ENCODE measurements at regions not wholly inside any gene's neighbourhood (a gene's known extent, or its start where the extent isn't known, plus 50 kb on each side); places are given as distances from the start of the nearest gene placed in this dataset.

DNA sequence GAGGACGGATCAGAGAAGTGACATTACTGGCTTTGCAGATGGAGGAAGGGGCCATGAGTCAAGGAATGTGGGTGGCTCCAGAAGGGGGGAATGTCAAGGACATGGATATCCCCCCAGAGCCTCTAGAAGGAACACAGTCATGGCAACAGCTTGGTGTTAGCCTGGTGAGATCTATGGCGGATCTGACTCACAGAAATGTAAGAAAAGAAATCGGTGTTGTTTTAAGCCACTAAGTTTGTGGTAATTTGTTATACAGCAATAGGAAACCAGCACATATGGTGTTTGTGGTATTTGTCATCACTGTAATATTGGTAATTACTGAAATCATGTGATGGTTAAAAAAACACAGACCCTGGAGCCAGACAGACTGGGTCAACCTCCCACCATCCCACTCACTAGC is 236.2 kb downstream of the SETD4 start:
- no peak for DNase-seq (ENCODE audit: low read depth)
- no peak overlapping the region for H3K4me3 ChIP-seq (ENCODE audit: low read depth, low read length)
- no peak for TF ChIP-seq CTCF (IDR thresholded peaks at IDR 0.05; ENCODE audit: control insufficient read depth, extremely low read depth, insufficient read depth)

GRCh38 chr21:35819134-35819533 is 241.2 kb downstream of the SETD4 start:
- TF ChIP-seq CTCF (IDR thresholded peaks at IDR 0.05; ENCODE audit: control insufficient read depth, extremely low read depth, insufficient read depth), result no peak
- DNase-seq (ENCODE audit: low read depth), result no peak
- H3K4me3 ChIP-seq (ENCODE audit: low read depth, low read length), result no peak overlapping the region

GRCh38 chr21:35818597-35818996 is 241.7 kb downstream of the SETD4 start:
- TF ChIP-seq CTCF (IDR thresholded peaks at IDR 0.05; ENCODE audit: control insufficient read depth, extremely low read depth, insufficient read depth), result no peak
- DNase-seq (ENCODE audit: low read depth), result no peak

GRCh38 chr21:35814858-35815619 is 245.3 kb downstream of the SETD4 start:
- no peak overlapping the region for H3K4me3 ChIP-seq (ENCODE audit: low read depth, low read length)
- no peak for TF ChIP-seq CTCF (IDR thresholded peaks at IDR 0.05; ENCODE audit: control insufficient read depth, extremely low read depth, insufficient read depth)
- DNase-seq (ENCODE audit: low read depth), result no peak

More at GRCh38 chr21:35818597-35818996, 241.7 kb downstream of the SETD4 start:
- no peak overlapping the region for H3K4me3 ChIP-seq (ENCODE audit: low read depth, low read length)

- TF ChIP-seq CTCF (IDR thresholded peaks at IDR 0.05; ENCODE audit: control insufficient read depth, extremely low read depth, insufficient read depth), result no peak
- H3K4me3 ChIP-seq (ENCODE audit: low read depth, low read length), result no peak overlapping the region
Measured at GRCh38 chr21:35812679-35813078, 247.6 kb downstream of the SETD4 start.

GRCh38 chr21:35811191-35811806 is 249.0 kb downstream of the SETD4 start:
- no peak overlapping the region for H3K4me3 ChIP-seq (ENCODE audit: low read depth, low read length)
- no peak for DNase-seq (ENCODE audit: low read depth)
- TF ChIP-seq CTCF (IDR thresholded peaks at IDR 0.05; ENCODE audit: control insufficient read depth, extremely low read depth, insufficient read depth), result no peak

More at GRCh38 chr21:35812679-35813078, 247.6 kb downstream of the SETD4 start:
- no peak for DNase-seq (ENCODE audit: low read depth)
